NCI-H69 (cell line): ENCODE measurements at regions not wholly inside any gene's neighbourhood (a gene's known extent, or its start where the extent isn't known, plus 50 kb on each side); places are given as distances from the start of the nearest gene placed in this dataset.

ENCODE experiments used
- DNase-seq: peaks from one replicate; lab custom pipeline; 2025; lab: John Stamatoyannopoulos, UW

DNA sequence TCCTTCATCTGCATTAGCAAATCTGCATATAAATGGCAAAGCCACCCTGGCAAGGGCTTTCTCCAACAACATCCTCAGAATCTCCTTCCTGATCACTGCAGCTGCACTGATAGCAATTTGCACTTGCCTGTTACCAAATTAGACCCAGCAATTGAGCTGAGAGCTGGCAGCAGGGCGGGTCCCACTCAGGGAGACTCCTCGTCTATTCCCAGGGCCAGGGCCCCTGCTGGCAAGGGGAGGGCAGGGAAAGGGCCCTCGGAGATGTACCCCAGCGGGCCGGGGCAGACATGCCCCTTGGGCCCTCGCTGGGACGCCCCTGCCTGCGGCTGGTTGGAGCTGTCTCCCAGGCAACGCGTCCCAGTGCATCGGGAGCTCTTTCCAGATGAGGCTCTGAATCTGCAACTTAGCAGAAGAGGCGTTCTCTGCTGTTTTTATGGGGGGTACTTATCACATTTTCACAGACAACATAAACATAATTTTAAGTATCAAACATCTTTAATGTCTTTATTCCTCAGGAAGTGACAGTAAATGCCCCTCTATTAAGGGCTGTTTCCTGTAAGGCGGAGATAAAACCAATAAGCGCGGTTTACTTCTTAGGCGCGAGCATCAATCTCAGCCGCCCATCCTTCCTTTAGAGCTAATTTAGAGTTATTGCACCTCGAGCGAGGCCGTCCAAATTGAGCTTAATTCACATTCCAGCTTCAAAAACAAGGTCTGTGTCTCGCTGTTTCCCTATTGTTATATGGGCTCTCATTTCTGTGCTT, 249.0 kb upstream of the PPP2R2D start:
- no peak for DNase-seq

DNA sequence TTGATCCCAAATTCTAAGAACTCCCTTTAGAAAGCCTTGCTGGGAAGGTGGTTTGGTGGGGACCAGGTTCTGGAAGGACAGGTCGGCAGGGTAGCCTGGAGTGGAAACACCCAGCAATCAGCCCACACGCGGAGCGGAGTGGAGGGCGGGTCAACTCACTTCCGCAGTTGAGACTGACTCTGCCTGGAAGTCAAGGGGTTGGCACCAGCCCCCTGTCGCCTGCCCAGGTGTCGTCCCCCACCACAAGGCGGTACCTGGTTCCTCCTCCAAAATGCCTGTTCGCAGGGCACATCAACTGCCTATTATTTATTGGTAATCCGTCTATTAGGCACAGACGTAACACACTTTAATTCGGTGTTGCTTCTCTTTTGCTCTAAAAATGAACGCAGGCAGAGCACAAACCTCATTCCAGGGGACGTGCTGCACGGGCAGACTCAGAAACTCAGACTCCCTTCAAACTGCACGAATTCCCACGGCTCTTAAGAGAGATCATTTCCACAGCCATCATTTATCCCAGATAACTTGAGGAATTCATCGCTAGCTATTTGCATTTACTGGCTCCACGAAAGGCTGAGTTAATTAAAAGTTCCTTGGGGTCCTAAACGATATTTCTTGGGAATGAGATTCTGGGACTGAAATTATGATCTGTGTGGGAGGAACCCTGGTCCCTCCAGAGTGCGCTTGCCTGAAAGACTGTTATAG, 248.2 kb upstream of the PPP2R2D start:
- DNase-seq: no peak

DNA sequence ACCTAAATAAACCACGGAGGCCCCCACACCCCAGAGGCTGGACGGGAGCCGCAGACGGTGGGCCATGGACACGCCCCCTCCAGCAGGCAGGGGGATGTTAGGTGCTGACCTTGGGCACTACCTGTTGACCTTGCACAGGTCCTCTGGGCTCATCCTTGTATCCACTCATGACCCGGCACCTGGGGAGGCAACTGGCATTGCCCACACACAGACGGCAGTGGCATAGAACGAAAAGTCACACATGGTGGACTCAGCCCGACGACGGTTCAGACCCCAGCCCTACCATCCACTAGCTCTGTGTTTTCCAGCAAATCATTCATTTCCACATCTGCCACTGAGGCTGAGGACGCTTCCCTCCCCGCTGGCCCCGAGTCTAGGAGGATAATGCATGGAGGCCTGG, 247.7 kb upstream of the PPP2R2D start:
- DNase-seq: no peak

DNA sequence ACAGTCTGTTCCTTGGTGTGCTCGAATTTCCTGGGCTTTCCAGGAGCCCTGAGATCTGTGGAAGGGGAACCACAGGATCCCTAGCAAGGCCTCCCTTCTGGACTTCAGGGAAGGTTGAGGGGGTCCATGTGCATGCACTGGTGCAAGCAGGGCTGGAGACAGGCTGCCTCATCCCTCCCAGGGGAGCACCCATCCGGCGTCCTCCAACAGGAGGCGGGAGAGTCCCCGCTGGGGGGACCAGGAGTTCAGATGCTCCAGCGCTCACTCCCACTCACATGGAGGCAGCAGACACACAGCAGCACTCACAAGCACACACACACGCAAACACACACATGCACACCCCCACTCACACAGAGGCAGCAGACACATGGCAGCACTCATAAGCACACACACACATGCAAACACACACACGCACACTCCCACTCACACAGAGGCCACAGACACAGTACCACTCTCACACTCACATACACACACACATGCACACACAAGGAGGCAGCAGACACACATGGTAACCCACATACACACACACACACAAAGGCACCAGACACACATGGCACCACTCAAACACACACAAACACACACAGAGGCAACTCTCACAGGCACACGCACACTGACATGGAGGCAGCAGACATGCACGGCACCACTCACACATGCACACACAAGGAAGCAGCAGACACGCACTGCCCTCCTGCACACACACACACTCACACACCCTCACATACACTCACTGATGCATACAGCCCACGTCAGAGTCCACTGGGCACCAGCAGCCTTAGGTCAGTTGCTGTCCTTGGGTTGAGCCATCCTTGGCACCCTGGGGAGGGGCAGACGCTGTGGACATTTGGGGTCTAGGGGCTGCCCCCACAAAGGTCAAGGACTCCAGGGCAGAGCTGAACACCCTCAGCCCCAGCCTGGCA, 247.0 kb upstream of the PPP2R2D start:
- DNase-seq: no peak

DNA sequence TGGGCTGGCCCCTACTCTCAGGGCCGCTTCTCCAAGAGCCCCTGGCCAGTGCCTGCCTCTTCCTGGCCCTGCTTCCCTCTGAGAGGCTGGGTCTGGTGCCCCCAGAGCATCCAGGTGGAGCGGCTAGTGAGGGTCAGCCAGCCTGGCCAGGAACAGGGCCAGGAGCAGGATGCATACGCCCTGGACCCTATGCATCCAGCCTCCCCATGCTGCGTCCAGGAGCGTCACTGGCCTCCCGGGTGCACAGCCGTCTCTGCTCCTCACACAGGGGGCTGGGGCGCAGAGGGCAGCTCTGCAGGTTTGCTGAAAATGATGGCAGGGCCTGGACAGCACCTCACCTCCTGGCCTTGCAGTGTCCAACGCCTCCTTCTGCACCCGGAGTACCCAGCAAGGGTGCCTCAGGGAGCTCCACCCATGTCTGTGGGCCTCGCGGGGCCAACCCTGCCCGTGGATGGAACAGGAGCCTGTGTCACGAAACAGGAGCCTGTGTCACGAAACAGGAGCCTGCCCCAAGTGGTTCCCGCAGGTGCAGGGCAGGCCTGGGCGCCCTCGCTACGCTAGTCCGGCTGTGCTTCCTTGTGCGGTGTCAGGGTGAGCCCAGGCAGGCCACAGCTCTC, 246.2 kb upstream of the PPP2R2D start:
- no peak for DNase-seq

DNA sequence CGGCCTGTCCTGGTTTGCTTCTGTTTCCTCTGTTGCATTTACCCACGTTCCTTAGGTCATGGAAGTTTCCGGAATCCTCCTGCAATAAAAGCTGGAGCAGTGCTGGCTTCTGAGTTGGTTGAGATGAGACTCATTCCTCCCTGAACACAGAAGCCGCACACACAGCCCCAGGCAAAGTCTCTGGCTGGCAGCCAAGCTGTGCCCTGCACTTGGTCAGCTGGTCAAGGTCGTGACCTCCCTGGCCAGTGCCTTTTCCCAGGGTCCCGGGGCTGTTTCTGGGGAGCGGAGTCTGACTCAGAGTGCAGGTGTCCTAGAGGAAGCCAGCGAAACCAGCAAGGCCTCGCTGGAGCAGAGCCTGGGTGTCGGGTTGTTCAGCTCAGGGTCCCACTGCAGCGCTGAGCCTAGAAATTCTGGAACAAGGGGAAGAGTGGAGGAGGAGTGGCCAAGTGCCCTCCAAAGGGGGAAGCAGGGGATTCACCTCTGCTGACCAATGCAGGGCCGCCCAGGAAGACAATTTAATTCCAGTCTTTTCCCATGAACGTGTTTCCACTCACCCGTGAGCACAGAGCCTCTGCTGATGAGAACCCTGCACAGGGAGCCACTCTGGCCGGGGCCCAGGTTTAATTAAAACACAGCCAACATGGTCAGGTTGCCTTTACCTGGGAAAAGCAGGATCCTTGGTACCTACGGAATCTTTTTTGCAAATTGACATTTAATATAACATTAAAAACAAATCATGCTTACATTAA, 245.5 kb upstream of the PPP2R2D start:
- DNase-seq: no peak

DNA sequence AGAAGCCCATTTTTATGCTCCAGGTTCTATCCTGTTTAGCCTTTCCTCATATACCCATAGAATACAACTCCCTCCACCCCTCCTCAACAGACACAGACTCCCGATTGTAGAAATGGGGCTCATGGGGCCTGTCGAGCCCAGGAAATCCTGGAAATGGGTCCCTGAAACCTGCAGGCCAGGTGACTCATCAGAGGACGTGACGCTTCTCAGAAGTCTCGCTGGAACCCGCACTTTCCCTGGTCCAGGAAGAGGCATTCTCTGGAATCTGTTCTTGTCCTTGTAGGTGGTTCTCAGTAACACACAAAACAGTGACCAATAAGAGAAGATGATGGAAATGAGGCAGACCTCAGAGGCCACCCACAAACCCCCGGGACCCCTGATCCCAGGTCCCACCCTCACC, 244.8 kb upstream of the PPP2R2D start:
- DNase-seq: no peak

DNA sequence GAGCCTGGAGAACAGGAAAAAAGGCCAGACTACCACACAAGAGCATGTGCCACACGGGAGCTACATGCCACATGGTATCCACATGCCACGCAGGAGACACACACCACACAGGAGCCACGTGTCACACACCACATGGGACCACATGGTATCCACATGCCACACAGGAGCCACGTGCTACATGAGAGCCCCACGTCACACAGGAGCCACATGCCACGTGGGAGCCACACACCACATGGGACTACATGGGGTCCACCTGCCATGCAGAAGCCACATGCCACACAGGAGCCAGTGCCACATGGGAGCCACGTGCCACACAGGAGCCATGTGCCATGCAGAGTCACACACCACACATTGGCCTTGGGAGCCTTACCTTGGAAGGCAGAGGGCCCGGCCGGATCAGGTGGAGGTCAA, 244.4 kb upstream of the PPP2R2D start:
- no peak for DNase-seq

DNA sequence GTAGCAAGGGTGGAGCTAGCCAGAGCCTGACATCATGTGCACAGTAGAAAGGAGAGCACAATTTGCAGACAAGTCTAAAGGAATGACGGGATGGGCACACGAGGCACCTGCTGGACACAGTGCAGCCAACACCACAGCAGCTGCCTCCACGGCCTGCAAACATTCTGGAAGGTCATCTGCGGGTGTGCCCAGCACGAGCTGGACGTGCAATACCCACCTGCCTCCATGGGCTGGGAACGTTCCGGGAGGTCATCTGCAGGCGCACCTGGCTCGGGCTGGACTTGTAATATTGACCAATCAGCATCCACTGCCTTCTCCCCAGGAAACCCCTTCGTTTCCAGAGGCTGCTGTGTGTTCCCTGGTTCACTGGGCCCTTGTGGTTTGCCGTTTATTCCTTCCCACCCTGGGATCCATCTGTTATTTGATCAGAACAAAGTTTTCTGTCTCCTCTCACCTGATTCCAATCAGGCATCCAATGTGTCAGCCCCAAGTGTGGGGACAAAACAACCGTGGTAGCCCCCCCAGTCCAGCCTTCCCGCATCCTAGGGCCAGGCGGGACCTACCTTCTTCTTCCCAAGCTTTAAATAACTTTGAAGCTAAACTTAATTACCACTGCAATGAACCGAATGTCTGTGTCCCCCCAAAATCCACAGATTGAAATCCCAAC, 243.4 kb upstream of the PPP2R2D start:
- no peak for DNase-seq

DNA sequence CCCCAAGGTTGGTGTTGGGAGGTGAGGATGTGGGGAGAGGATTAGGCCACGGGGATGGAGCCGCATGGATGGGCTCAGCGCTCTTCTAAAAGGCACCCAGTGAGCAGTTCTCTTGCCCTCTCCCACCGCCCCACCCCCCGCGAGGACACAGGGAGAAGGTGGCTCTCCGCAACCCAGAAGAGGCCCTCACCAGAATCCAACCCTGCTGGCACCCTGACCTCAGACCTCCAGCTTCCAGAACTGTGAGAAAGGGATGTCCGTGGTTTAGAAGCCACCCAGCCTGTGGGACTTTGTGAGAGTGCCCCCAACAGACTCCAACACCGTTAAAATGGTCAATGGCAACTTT, 242.8 kb upstream of the PPP2R2D start:
- DNase-seq: no peak

DNA sequence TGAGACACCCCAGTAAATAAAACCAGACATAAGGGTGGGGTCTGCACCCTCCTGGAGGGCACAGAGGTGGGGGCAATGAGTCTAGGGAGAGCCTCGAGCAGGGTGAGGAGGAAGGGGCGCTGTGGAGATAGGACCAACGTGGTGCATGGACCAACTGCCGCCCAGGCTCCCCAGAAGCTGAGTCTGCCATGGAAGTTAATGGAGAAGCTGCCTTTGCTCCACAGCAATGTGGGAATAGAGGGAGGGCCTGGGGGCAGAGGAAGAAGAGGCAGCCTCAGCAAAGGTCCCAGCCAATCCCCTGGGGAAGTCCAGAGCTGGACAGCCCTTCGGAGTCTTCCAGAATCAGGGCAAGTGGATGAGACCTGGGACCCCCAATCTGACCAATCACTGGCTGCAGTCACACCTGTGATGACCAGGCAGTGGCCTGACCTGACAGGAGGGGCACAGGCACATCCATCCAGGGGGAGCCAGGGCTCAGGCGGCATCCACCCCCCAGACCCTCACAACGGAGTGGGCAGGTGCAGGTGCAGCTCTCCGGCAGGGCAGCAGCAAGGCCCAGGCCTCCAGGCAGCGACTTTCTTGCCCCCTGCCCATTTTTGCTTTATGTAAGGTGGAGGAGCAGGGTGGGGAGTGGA, 242.2 kb upstream of the PPP2R2D start:
- DNase-seq: no peak

DNA sequence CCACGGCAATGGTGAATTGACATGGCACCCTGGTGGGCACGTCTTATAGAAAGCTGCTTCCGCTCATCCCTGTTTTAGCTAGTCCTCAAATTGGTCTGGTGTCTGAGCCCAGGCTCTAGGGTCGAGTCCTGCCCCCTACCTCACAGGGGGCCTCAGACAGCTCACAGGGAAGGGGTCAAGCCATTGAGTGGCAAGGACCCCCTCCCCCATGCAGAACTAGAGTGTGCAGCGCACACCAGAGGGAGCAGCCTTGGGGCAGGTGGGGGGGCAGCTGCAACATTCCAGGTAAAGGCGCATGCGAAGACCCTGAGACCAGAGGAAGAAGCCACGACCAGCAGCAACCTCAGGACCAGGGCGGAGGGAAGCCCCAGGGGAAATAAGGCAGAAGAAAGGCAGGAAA, 240.4 kb upstream of the PPP2R2D start:
- no peak for DNase-seq

DNA sequence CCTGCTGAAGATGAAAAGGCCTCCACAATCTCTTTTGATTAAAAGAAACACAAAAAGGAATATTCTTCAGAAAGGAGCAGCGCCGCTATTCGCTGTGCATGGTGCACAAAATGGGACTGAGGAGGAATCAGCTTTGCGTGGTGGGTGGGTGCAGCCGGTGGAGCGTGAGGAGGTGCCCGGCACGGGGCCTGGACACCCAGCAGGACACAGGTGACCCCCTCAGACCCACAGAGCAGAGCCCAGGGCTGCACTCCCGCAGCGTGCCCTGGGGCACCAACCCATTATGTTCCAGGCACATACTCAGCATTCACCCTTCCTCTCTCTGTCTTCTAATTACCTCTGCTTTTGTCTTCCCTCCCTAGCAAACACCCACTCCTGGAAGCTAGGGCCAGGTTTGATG, 238.0 kb upstream of the PPP2R2D start:
- peak; percentile 25 for DNase-seq

DNA sequence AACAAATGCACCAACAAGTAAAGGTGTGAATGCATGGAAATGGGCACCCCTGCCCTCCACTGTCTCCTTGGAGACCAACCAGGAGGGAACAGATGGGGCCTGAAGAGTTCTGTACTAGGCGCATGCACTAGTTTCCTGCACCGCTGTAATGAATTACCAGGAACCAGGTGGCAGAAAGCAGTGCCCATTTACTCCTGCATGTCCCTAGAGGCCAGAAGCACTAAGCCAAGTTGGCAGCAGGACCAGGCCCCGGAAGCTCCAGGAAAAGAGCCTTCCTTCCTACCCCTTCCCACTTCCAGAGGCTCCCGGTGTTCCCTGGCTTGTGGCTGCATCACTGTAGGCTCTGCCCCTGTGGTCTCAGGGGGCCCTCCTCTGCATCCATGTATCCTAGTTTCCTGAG, 237.5 kb upstream of the PPP2R2D start:
- DNase-seq: peak; percentile 32

DNA sequence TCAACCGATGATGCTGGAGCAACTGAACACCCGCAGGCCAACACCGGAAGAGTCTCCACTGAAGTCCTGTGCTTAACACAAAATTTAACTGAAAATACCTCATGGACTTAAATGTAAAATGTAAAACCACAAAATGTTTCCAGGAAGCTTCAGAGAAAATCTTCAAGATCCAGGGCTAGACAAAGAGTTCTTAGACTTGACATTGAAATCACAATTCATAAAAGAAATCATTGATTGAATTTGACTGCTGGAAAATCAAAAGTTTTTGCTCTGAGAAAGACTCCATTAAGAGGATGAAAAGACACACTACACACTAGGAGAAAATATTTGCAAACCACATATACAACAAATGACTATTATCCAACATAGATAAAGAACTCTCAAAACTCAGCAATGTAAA, 234.7 kb upstream of the PPP2R2D start:
- DNase-seq: no peak

DNA sequence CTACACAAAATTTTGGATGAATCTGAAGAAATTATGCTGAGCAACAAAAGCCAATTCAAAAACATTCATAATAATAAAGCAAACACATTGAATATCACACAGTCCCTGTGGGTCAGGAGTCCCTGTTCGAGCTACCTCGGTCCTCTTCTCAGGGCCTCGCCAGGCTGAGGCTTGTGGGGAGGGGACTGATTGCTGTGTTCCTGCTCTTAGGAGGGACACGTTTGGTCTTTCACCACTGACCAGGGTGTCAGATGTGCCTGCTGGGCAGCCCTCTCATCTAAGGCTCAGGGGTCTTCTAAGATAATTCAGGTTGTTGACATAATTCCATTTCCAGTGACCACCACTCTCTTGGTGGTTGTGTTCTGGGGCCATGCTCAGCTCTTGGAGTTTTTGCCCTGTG, 233.8 kb upstream of the PPP2R2D start:
- DNase-seq: no peak

DNA sequence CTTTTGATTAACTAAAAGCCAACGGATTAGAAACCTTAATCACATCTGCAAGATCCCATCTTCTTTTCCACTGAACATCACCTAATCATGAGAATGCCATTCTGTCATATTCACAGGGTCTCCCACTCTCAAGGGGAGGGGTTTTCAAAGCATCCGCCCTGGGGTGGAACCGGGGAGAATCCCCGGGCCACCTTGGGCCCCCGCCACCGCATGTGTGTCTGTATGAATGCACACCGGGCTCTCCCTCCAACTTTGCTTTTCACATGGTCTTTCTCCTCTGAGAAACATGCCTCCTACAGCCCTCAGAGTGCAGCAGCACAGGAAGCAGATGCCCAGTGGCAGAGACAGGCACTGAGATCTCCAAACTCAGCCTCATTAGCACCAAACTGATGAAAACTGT, 233.2 kb upstream of the PPP2R2D start:
- DNase-seq: no peak

DNA sequence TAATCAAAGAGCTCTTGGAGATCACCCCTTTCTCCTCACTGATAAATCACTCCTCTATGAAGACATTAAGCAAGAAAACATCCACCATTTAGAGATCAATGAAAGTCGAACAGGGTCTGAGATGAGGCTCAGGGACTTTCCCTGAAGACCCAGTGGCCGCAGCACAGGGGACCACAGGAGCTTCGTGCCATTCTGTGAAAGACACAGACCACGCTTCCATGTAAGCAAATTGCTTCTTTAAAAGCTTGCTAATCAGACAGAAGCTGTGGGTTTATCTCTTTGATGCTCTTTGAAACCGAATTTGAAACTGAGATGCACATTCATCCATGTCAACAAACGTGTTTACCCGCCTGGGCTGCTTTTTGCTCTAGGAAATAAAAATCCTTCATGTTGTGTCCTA, 231.9 kb upstream of the PPP2R2D start:
- no peak for DNase-seq

DNA sequence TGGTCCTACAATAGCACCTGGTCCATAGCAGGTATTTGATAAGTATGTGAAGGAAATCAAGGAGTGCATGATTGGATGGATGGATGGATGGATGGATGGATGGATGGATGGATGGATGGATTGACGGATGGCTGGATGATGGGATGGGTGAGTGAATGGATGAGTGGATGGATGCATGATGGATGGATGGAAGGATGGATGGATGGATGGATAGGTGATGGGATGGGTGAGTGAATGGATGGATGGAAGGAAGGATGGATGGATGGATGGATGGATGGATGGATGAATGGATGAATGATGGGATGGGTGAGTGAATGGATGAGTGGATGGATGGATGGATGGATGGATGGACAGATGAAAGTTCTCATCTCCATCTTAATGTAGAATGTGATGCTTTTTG, 231.0 kb upstream of the PPP2R2D start:
- DNase-seq: no peak

DNA sequence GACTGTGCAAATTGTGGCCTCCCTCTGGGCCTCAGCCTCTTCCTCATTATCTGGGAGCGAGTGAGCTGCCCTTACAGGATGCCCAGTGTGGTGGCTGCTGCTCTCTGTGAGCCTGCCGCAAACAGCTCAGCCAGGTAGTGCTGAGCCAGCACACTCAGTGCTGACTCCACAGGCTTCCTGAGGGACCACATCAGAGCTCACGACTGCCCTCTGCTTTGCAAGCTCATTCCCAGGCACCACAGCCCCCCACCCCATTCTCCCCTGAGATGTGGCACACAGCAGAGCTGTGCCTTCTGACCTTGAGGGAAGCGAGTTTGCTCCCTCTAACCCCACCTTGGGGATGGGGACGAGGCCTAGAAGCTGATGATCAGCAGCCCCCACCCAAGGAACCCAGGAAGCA, 230.5 kb upstream of the PPP2R2D start:
- no peak for DNase-seq

DNA sequence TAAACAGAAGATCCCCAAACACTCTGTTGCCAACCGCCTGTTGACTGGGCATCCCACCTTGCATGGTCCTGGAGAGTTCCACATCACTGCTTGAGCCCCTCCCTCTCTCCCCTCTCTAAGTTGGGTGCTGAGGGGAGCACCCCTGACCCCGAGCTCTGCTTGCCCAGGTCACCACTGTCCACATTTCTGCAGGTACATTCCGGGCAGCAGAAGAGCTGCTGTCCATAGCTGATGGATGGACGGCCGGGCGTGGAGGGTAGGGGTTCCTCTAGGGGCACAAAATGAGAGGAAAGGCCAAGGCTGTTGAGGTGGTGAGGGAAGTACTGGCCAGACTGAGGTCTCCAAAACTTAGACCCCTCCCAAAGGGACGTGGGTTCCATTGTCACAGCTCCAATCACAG, 227.4 kb upstream of the PPP2R2D start:
- no peak for DNase-seq
